ENCODE measurements at regions not wholly inside any gene's neighbourhood (a gene's known extent, or its start where the extent isn't known, plus 50 kb on each side); places are given as distances from the start of the nearest gene placed in this dataset.

DNA sequence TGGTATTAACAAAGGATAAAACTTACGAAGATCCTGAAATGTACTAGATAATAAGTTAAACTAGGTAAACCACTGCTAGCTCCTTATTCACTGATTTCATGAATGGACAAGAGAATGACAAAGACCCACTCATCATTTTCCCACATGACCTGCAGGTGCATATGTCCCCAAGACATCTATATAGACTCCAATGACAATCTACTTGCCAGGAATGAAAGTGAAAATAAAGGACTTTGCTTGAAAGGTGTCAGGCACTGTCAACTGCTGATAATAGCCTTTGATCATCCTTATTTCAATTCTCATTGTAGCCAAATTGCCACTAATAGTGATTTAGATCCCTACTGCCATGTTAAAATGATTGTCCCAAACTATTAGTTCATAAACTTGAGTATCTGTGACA, 321.8 kb downstream of the HACE1 start:
- no peaks in the 10 kb centered on the region for H3K27me3 ChIP-seq
- H3K4me1 ChIP-seq, result peaks cover 13% of the 10 kb centered on the region
- 90% methylated on average over 1 of the region's 1 CpG for WGBS
- no peak for DNase-seq (ENCODE audit: low spot score in 2 of 2)
- no peak overlapping the region for H3K4me3 ChIP-seq
- H3K36me3 ChIP-seq, result no peaks in the 10 kb centered on the region
- no peaks in the 10 kb centered on the region for H3K9me3 ChIP-seq
- TF ChIP-seq POLR2A (IDR thresholded peaks at IDR 0.05), result no peak
- TF ChIP-seq, protein P1, sequence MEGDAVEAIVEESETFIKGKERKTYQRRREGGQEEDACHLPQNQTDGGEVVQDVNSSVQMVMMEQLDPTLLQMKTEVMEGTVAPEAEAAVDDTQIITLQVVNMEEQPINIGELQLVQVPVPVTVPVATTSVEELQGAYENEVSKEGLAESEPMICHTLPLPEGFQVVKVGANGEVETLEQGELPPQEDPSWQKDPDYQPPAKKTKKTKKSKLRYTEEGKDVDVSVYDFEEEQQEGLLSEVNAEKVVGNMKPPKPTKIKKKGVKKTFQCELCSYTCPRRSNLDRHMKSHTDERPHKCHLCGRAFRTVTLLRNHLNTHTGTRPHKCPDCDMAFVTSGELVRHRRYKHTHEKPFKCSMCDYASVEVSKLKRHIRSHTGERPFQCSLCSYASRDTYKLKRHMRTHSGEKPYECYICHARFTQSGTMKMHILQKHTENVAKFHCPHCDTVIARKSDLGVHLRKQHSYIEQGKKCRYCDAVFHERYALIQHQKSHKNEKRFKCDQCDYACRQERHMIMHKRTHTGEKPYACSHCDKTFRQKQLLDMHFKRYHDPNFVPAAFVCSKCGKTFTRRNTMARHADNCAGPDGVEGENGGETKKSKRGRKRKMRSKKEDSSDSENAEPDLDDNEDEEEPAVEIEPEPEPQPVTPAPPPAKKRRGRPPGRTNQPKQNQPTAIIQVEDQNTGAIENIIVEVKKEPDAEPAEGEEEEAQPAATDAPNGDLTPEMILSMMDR (IDR thresholded peaks at IDR 0.05), result no peak
- TF ChIP-seq EP300 (IDR thresholded peaks at IDR 0.05), result no peak
- no peak for TF ChIP-seq POLR2AphosphoS5 (IDR thresholded peaks at IDR 0.05)
- no peak overlapping the region for H3K27ac ChIP-seq

DNA sequence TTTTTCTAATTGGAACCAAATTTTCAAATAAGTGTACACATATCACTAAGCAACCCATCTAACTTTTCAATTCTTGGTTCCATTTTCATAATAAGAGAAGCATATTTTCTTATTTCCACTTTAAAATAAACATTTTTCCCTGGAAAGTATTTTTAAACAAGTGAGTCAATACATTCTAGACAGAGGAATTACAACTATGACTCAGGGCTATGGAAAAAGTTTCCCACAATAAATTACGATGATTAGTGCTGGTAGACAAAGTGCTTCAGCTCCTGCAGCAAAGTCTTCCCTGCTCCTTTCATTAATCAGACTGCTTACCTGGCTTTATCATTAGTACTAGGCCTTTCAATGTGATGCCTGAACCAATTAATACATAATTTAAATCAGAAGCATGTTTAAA, 322.5 kb downstream of the HACE1 start:
- DNase-seq (ENCODE audit: low spot score in 2 of 2), result no peak
- 42% methylated on average over 1 of the region's 1 CpG for WGBS
- TF ChIP-seq, protein P1 (IDR thresholded peaks at IDR 0.05), result no peak
- TF ChIP-seq POLR2A (IDR thresholded peaks at IDR 0.05), result no peak
- no peak for TF ChIP-seq POLR2AphosphoS5 (IDR thresholded peaks at IDR 0.05)
- TF ChIP-seq EP300 (IDR thresholded peaks at IDR 0.05), result no peak
- Histone ChIP-seq H3K27me3 (no peaks in the 10 kb centered on the region), H3K27ac (no peak overlapping the region), H3K36me3 (no peaks in the 10 kb centered on the region), H3K9me3 (no peaks in the 10 kb centered on the region), H3K4me1 (peaks cover 20% of the 10 kb centered on the region), H3K4me3 (no peak overlapping the region)

DNA sequence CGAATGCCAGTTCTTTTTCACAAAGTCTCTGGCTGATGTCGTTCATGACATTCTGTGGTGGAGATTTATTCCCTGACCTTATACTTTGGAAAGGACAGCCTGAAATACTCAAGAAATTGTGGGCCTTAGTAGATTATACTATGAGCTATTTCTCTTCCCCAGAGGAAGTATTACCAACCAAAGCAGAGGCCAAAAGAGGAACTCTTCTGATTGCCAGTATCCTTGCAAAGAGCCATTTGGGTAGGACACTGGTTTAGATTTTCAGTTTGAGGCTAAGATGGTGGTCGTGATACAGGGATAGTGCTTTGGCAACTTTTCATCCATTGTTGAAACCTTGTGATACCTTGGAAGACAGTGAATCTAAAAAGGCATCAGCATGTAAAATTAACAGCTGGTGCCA, 327.3 kb downstream of the HACE1 start:
- H3K9me3 ChIP-seq, result no peaks in the 10 kb centered on the region
- TF ChIP-seq EP300 (IDR thresholded peaks at IDR 0.05) (no peak), POLR2AphosphoS5 (IDR thresholded peaks at IDR 0.05) (no peak), POLR2A (IDR thresholded peaks at IDR 0.05) (no peak)
- TF ChIP-seq, protein P1 (IDR thresholded peaks at IDR 0.05), result no peak
- no peaks in the 10 kb centered on the region for H3K27me3 ChIP-seq
- no peak overlapping the region for H3K4me3 ChIP-seq
- H3K36me3 ChIP-seq, result no peaks in the 10 kb centered on the region
- peaks cover 24% of the 10 kb centered on the region for H3K4me1 ChIP-seq
- no peak for DNase-seq (ENCODE audit: low spot score in 2 of 2)
- H3K27ac ChIP-seq, result no peak overlapping the region
- 47% methylated on average over 3 of the region's 3 CpGs for WGBS

DNA sequence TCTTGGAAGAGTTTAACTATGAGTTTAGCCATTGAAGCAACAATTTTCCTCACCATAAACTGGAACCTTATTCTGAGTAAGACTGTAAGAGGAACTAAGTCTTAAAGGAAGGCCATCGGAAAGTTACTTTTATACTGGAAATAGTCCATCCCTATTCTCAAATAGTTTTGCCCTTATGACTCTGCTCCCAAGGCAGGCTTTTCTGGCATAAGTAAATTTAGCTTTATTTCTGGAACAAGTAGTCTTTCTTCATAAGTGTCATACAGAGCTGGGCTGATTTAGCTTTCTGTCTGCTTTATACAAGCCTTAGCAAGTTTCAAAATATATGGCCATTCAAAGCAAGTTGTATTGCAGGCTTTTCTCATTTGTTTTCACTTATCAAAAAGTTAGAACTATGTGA, 328.1 kb downstream of the HACE1 start:
- Histone ChIP-seq H3K36me3 (no peaks in the 10 kb centered on the region), H3K4me3 (no peak overlapping the region), H3K27me3 (no peaks in the 10 kb centered on the region), H3K27ac (no peak overlapping the region), H3K4me1 (peaks cover 24% of the 10 kb centered on the region), H3K9me3 (no peaks in the 10 kb centered on the region)
- 22% methylated on average over 1 of the region's 1 CpG for WGBS
- DNase-seq (ENCODE audit: low spot score in 2 of 2), result no peak
- TF ChIP-seq, protein P1 (IDR thresholded peaks at IDR 0.05), result no peak
- TF ChIP-seq POLR2AphosphoS5 (IDR thresholded peaks at IDR 0.05) (no peak), POLR2A (IDR thresholded peaks at IDR 0.05) (no peak), EP300 (IDR thresholded peaks at IDR 0.05) (no peak)

DNA sequence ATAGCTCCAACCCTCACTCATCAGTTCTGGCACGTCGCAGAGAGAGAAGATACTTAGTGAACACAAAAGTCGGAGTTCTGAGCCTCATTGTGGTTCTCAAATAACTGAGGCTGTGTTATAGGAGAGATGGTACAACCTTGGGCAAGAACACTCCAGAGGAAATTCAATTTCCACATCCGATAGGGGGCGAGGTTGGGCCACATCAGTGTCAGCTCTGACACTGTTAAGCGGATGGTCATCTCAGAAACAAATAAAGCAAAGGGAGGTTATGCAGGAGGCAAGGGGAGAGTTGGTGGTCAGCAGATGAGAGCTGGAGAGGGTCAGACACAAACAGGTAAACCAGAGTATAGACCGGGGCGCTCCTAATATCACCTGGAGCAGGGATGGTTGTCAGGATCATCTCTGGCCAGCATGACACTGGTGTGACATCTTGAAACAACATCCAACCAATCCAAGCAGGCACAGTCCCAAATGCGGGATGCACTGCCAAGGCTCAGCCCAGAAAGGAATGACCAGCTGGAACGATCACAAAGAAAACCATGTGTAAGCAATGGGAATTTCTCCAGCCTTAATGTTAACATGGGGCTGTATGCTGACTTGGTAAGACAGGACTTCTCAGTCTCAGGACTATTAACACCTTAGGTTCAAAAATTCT, 331.8 kb downstream of the HACE1 start:
- H3K27me3 ChIP-seq, result no peaks in the 10 kb centered on the region
- H3K4me3 ChIP-seq, result no peak overlapping the region
- TF ChIP-seq POLR2A (IDR thresholded peaks at IDR 0.05) (no peak), EP300 (IDR thresholded peaks at IDR 0.05) (no peak), POLR2AphosphoS5 (IDR thresholded peaks at IDR 0.05) (no peak)
- TF ChIP-seq, protein P1 (IDR thresholded peaks at IDR 0.05), result no peak
- no peaks in the 10 kb centered on the region for H3K9me3 ChIP-seq
- H3K4me1 ChIP-seq, result peaks cover 17% of the 10 kb centered on the region
- 75% methylated on average over 10 of the region's 10 CpGs for WGBS
- DNase-seq (ENCODE audit: low spot score in 2 of 2), result no peak
- no peak overlapping the region for H3K27ac ChIP-seq
- H3K36me3 ChIP-seq, result no peaks in the 10 kb centered on the region
